NCI-H2196 (cell line): ENCODE measurements at regions not wholly inside any gene's neighbourhood (a gene's known extent, or its start where the extent isn't known, plus 50 kb on each side); places are given as distances from the start of the nearest gene placed in this dataset.

ENCODE experiments used
- DNase-seq: peaks from one replicate; lab custom pipeline; 2025; ENCODE audit not compliant: unreplicated experiment; lab: John Stamatoyannopoulos, UW

GRCh38 chr3:162764808-162765071 lies 1268.1 kb downstream of the OTOL1 start:
- DNase-seq = no peak

- no peak for DNase-seq
Measured at GRCh38 chr3:162765524-162765923, 1268.9 kb downstream of the OTOL1 start.

GRCh38 chr3:162769564-162769963 lies 1273.0 kb downstream of the OTOL1 start:
- DNase-seq = no peak

- no peak for DNase-seq
Measured at GRCh38 chr3:162770551-162770950, 1273.9 kb downstream of the OTOL1 start.

GRCh38 chr3:162774613-162775100 lies 1278.0 kb downstream of the OTOL1 start:
- no peak for DNase-seq

GRCh38 chr3:162776148-162776547 lies 1279.5 kb downstream of the OTOL1 start:
- no peak for DNase-seq

- no peak for DNase-seq
Measured at GRCh38 chr3:162777118-162777517, 1280.5 kb downstream of the OTOL1 start.

GRCh38 chr3:162780313-162780712 lies 1283.7 kb downstream of the OTOL1 start:
- DNase-seq = no peak

- no peak for DNase-seq
Measured at GRCh38 chr3:162799910-162800309, 1303.3 kb downstream of the OTOL1 start.

GRCh38 chr3:162802228-162802965 lies 1305.8 kb downstream of the OTOL1 start:
- no peak for DNase-seq

- no peak for DNase-seq
Measured at GRCh38 chr3:162810776-162811175, 1314.2 kb downstream of the OTOL1 start.

GRCh38 chr3:162842549-162843216 lies 1346.1 kb downstream of the OTOL1 start:
- no peak for DNase-seq

- DNase-seq = no peak
Measured at GRCh38 chr3:162845918-162846317, 1349.3 kb downstream of the OTOL1 start.

- DNase-seq = no peak
Measured at GRCh38 chr3:162847511-162847910, 1350.9 kb downstream of the OTOL1 start.

GRCh38 chr3:162863579-162863978 lies 1367.0 kb downstream of the OTOL1 start:
- no peak for DNase-seq

GRCh38 chr3:162865466-162865865 lies 1368.9 kb downstream of the OTOL1 start:
- no peak for DNase-seq

GRCh38 chr3:162879021-162879562 lies 1382.5 kb downstream of the OTOL1 start:
- no peak for DNase-seq

GRCh38 chr3:162884373-162884772 lies 1387.8 kb downstream of the OTOL1 start:
- no peak for DNase-seq

GRCh38 chr3:162892921-162893793 lies 1396.5 kb downstream of the OTOL1 start:
- DNase-seq = no peak

- DNase-seq = no peak
Measured at GRCh38 chr3:162897291-162897690, 1400.7 kb downstream of the OTOL1 start.

- no peak for DNase-seq
Measured at GRCh38 chr3:162932503-162932902, 1435.9 kb downstream of the OTOL1 start.
